Transverse colon (tissue), 4 donors: ENCODE measurements at regions not wholly inside any gene's neighbourhood (a gene's known extent, or its start where the extent isn't known, plus 50 kb on each side); places are given as distances from the start of the nearest gene placed in this dataset.

Source experiments
- DNase-seq: peaks from one replicate; pipeline ENCODE4 v3.0.0-alpha.2; 2019
- H3K27ac ChIP-seq, 4 donors: fragments of 200-600 bp; sonication (generic); 2 replicates each; pipeline ENCODE4 v1.5.1; 2016 to 2018; ENCODE audit warnings: inconsistent platforms in 4 of 4
- H3K27me3 ChIP-seq: fragments of 200-600 bp; sonication (generic); 2 replicates; pipeline ENCODE4 v1.5.1; 2017; ENCODE audit warnings: inconsistent platforms
- H3K36me3 ChIP-seq, 4 donors: fragments of 200-600 bp; sonication (generic); 2 replicates each; pipeline ENCODE4 v1.5.1; 2017 to 2019; ENCODE audit warnings: inconsistent platforms in 4 of 4
- H3K4me1 ChIP-seq, 4 donors: fragments of 200-600 bp; sonication (generic); 2 replicates each; pipeline ENCODE4 v1.5.1; 2017 to 2020; ENCODE audit warnings: inconsistent platforms in 4 of 4
- H3K4me3 ChIP-seq, 4 donors: fragments of 200-600 bp; sonication (generic); 1 replicate in 1 of 4; 2 replicates in 3 of 4; pipeline versions ENCODE4 v1.5.1 to v1.6.1; 2017 to 2019; ENCODE audit warnings: inconsistent platforms in 4 of 4
- H3K9me3 ChIP-seq, 2 donors: fragments of 200-600 bp; sonication (generic); 2 replicates each; pipeline ENCODE4 v1.5.1; 2017 to 2019; ENCODE audit warnings: inconsistent platforms in 2 of 2
- CTCF ChIP-seq, 5 experiments: fragments of 200-600 bp in 3 of 5; fragments of 450-650 bp in 2 of 5; sonication (generic) in 3 of 5; IDR thresholded peaks; 1 replicate in 2 of 5; 2 replicates in 3 of 5; pipeline ENCODE4 v1.5.1; 2016 to 2017; ENCODE audit warnings: antibody characterized with exemption in 5 of 5, inconsistent platforms in 3 of 5, mild to moderate bottlenecking in 2 of 5, moderate library complexity in 1 of 5
- EP300 ChIP-seq: sonication (generic); formaldehyde crosslinking; IDR thresholded peaks from one replicate; pipeline ENCODE4 v1.6.1; 2017; ENCODE audit warnings: antibody characterized with exemption, low read depth
- POLR2A ChIP-seq: fragments of 450-650 bp; IDR thresholded peaks from one replicate; pipeline ENCODE4 v1.6.1; 2016; ENCODE audit warnings: antibody characterized with exemption, mild to moderate bottlenecking, moderate library complexity
- POLR2AphosphoS5 ChIP-seq, 3 donors: sonication (generic); formaldehyde crosslinking; IDR thresholded peaks; one replicate each; pipeline ENCODE4 v1.6.1; 2016; ENCODE audit warnings: antibody characterized with exemption in 3 of 3
- WGBS, 2 donors: methylation state at CpG; one replicate each; pipeline ENCODE4 v1.1.5; 2018; ENCODE audit warnings: low coverage in 1 of 2; 5-methylcytosine and 5-hydroxymethylcytosine counted together
- in situ Hi-C, 4 donors: fragments of 200-750 bp; cut with MboI; loops; one replicate each; pipeline versions ENCODE4 v1.15.0 to v1.15.1; 2017; ENCODE audit warnings: low sequenced_read_pairs in 3 of 4, low pct_ligation_motif_present in 1 of 4, low pct_unique_long_range_greater_than_20kb in 1 of 4
- intact Hi-C: fragments of 100-400 bp; cut with DNase I; formaldehyde crosslinking; loops from one replicate; pipeline ENCODE4 v1.15.1; 2023; ENCODE audit warnings: low total_unique reads

GRCh38 chr22:27223317-27224177, 566.2 kb downstream of the MIAT start:
- WGBS, 2 donors, result 21 to 30% methylated on average over 2 to 3 of the region's 3 CpGs
- intact Hi-C loops, result no loop called here

GRCh38 chr22:27224485-27225374, 567.3 kb downstream of the MIAT start:
- no peak for DNase-seq
- intact Hi-C loops, result no loop called here

More at GRCh38 chr22:27223317-27224177, 566.2 kb downstream of the MIAT start:
- Histone ChIP-seq H3K36me3 (no peaks in the 10 kb centered on the region), H3K9me3 (no peaks in the 10 kb centered on the region), H3K4me1 (no peaks in the 10 kb centered on the region), H3K4me3 (no peak overlapping the region), H3K27me3 (no peaks in the 10 kb centered on the region), H3K27ac (peak overlapping the region; percentile 9 to 34 (median 29))
- DNase-seq, result no peak
- no peak for TF ChIP-seq CTCF (IDR thresholded peaks at IDR 0.05)
- no peak for TF ChIP-seq POLR2AphosphoS5 (IDR thresholded peaks at IDR 0.05)
- TF ChIP-seq EP300, result no peak
- TF ChIP-seq POLR2A, result no peak
- in situ Hi-C loops, result loop anchor here in 1 of 4 donors (25.0 kb wide), 1 partner anchor 111 kb away; no protein-coding TSS in a partner anchor

GRCh38 chr22:27226666-27227065, 569.3 kb downstream of the MIAT start:
- Histone ChIP-seq H3K9me3 (no peaks in the 10 kb centered on the region), H3K4me3 (no peak overlapping the region), H3K4me1 (no peaks in the 10 kb centered on the region), H3K36me3 (no peaks in the 10 kb centered on the region), H3K27ac (no peak overlapping the region), H3K27me3 (no peaks in the 10 kb centered on the region)
- no peak for TF ChIP-seq CTCF (IDR thresholded peaks at IDR 0.05)
- TF ChIP-seq POLR2A, result no peak
- no peak for TF ChIP-seq POLR2AphosphoS5 (IDR thresholded peaks at IDR 0.05)
- no peak for TF ChIP-seq EP300
- 53 to 54% methylated on average over 3 of the region's 3 CpGs for WGBS, 2 donors
- in situ Hi-C loops (no loop called here), intact Hi-C loops (no loop called here)
- no peak for DNase-seq

More at GRCh38 chr22:27224485-27225374, 567.3 kb downstream of the MIAT start:
- Histone ChIP-seq H3K4me3 (no peak overlapping the region), H3K36me3 (no peaks in the 10 kb centered on the region), H3K4me1 (no peaks in the 10 kb centered on the region), H3K27ac (peak overlapping the region; percentile 9 to 34 (median 29)), H3K9me3 (no peaks in the 10 kb centered on the region), H3K27me3 (no peaks in the 10 kb centered on the region)
- in situ Hi-C loops, result loop anchor here in 1 of 4 donors (25.0 kb wide), 1 partner anchor 112 kb away; no protein-coding TSS in a partner anchor
- WGBS, 2 donors, result 33 to 37% methylated on average over 11 to 18 of the region's 18 CpGs
- no peak for TF ChIP-seq EP300

GRCh38 chr22:27228771-27229170, 571.4 kb downstream of the MIAT start:
- no peak overlapping the region for H3K27ac ChIP-seq
- in situ Hi-C loops (no loop called here), intact Hi-C loops (no loop called here)
- no peaks in the 10 kb centered on the region for H3K4me1 ChIP-seq
- TF ChIP-seq EP300 (no peak), POLR2AphosphoS5 (IDR thresholded peaks at IDR 0.05) (no peak), POLR2A (no peak), CTCF (IDR thresholded peaks at IDR 0.05) (no peak)
- no peak for DNase-seq
- 63 to 83% methylated on average over 2 of the region's 2 CpGs for WGBS, 2 donors
- no peaks in the 10 kb centered on the region for H3K27me3 ChIP-seq
- H3K4me3 ChIP-seq, result no peak overlapping the region
- no peaks in the 10 kb centered on the region for H3K9me3 ChIP-seq
- H3K36me3 ChIP-seq, result no peaks in the 10 kb centered on the region
